ENCODE measurements at regions not wholly inside any gene's neighbourhood (a gene's known extent, or its start where the extent isn't known, plus 50 kb on each side); places are given as distances from the start of the nearest gene placed in this dataset.
"Not testable (repeated sequence)": the region's sequence is repeated elsewhere in the genome, so short reads cannot be mapped to it uniquely, and the experiment has no call there.

GRCh38 chr15:79156704-79157375, 66.3 kb upstream of the RASGRF1 start:
- Histone ChIP-seq H3K9ac (ENCODE audit: low read length) (no peak overlapping the region), H3K4me3 (ENCODE audit: insufficient read depth, low read depth, low read length) (no peak overlapping the region), H3K4me2 (ENCODE audit: low read length) (no peak overlapping the region), H3K4me1 (ENCODE audit: insufficient read depth, low read length) (no peaks in the 10 kb centered on the region), H3K79me2 (ENCODE audit: insufficient read depth, low read length) (no peaks in the 10 kb centered on the region), H3K27ac (ENCODE audit: low read depth, low read length) (no peak overlapping the region), H3K9me3 (ENCODE audit: insufficient read depth, low read depth, low read length) (no peaks in the 10 kb centered on the region), H2AFZ (ENCODE audit: low read depth, low read length) (no peak overlapping the region), H3K36me3 (ENCODE audit: insufficient read depth, low read length) (no peaks in the 10 kb centered on the region), H3K27me3 (ENCODE audit: insufficient read depth, low read length) (peaks cover 4% of the 10 kb centered on the region), H4K20me1 (ENCODE audit: insufficient read depth, low read length) (no peaks in the 10 kb centered on the region)
- Mint-ChIP-seq H3K9me3 (ENCODE audit: unreplicated experiment) (no peaks in the 10 kb centered on the region), H3K4me1 (ENCODE audit: low read depth, unreplicated experiment) (peaks cover 6% of the 10 kb centered on the region), H3K27ac (ENCODE audit: unreplicated experiment) (no peak overlapping the region), H3K4me3 (ENCODE audit: unreplicated experiment) (no peak overlapping the region), H3K27me3 (ENCODE audit: low read depth, unreplicated experiment) (peaks cover 20% of the 10 kb centered on the region), H3K36me3 (ENCODE audit: low read depth, unreplicated experiment) (no peaks in the 10 kb centered on the region)
- FAIRE-seq (no peak), DNase-seq (ENCODE audit: low read depth) (no peak)
- TF ChIP-seq CTCF (IDR thresholded peaks at IDR 0.05; ENCODE audit: insufficient read depth, low read depth, low read length) (no peak), EZH2 (IDR thresholded peaks at IDR 0.05; ENCODE audit: insufficient read depth, low read length) (no peak)

- no peak overlapping the region for H2AFZ ChIP-seq (ENCODE audit: low read depth, low read length)
- H3K79me2 ChIP-seq (ENCODE audit: insufficient read depth, low read length) = no peaks in the 10 kb centered on the region
- H3K27me3 Mint-ChIP-seq (ENCODE audit: low read depth, unreplicated experiment) = peaks cover 18% of the 10 kb centered on the region
- peaks cover 4% of the 10 kb centered on the region for H3K27me3 ChIP-seq (ENCODE audit: insufficient read depth, low read length)
- TF ChIP-seq CTCF (IDR thresholded peaks at IDR 0.05; ENCODE audit: insufficient read depth, low read depth, low read length) = no peak
- no peak for TF ChIP-seq EZH2 (IDR thresholded peaks at IDR 0.05; ENCODE audit: insufficient read depth, low read length)
- H3K4me1 ChIP-seq (ENCODE audit: insufficient read depth, low read length) = no peaks in the 10 kb centered on the region
- H3K27ac Mint-ChIP-seq (ENCODE audit: unreplicated experiment) = no peak overlapping the region
- H3K4me3 Mint-ChIP-seq (ENCODE audit: unreplicated experiment) = no peak overlapping the region
- no peaks in the 10 kb centered on the region for H4K20me1 ChIP-seq (ENCODE audit: insufficient read depth, low read length)
- no peak overlapping the region for H3K27ac ChIP-seq (ENCODE audit: low read depth, low read length)
- FAIRE-seq = no peak
- DNase-seq (ENCODE audit: low read depth) = no peak
- no peaks in the 10 kb centered on the region for H3K4me1 Mint-ChIP-seq (ENCODE audit: low read depth, unreplicated experiment)
- H3K36me3 Mint-ChIP-seq (ENCODE audit: low read depth, unreplicated experiment) = no peaks in the 10 kb centered on the region
- H3K9me3 ChIP-seq (ENCODE audit: insufficient read depth, low read depth, low read length) = no peaks in the 10 kb centered on the region
- no peak overlapping the region for H3K4me3 ChIP-seq (ENCODE audit: insufficient read depth, low read depth, low read length)
- H3K4me2 ChIP-seq (ENCODE audit: low read length) = no peak overlapping the region
- no peak overlapping the region for H3K9ac ChIP-seq (ENCODE audit: low read length)
- no peaks in the 10 kb centered on the region for H3K36me3 ChIP-seq (ENCODE audit: insufficient read depth, low read length)
- H3K9me3 Mint-ChIP-seq (ENCODE audit: unreplicated experiment) = peaks cover 2% of the 10 kb centered on the region
Observed at GRCh38 chr15:79154483-79155135, 64.0 kb upstream of the RASGRF1 start.

GRCh38 chr15:79144290-79144689, 53.7 kb upstream of the RASGRF1 start:
- not testable (repeated sequence) for H3K4me3 Mint-ChIP-seq (ENCODE audit: unreplicated experiment); FAIRE-seq; H3K36me3 Mint-ChIP-seq (ENCODE audit: low read depth, unreplicated experiment); H3K27ac Mint-ChIP-seq (ENCODE audit: unreplicated experiment); H3K9ac ChIP-seq (ENCODE audit: low read length); H3K4me2 ChIP-seq (ENCODE audit: low read length); H3K27me3 ChIP-seq (ENCODE audit: insufficient read depth, low read length); H2AFZ ChIP-seq (ENCODE audit: low read depth, low read length); H3K79me2 ChIP-seq (ENCODE audit: insufficient read depth, low read length); H3K27ac ChIP-seq (ENCODE audit: low read depth, low read length); H3K27me3 Mint-ChIP-seq (ENCODE audit: low read depth, unreplicated experiment); H4K20me1 ChIP-seq (ENCODE audit: insufficient read depth, low read length); H3K4me1 Mint-ChIP-seq (ENCODE audit: low read depth, unreplicated experiment); H3K4me3 ChIP-seq (ENCODE audit: insufficient read depth, low read depth, low read length); H3K4me1 ChIP-seq (ENCODE audit: insufficient read depth, low read length); H3K36me3 ChIP-seq (ENCODE audit: insufficient read depth, low read length); DNase-seq (ENCODE audit: low read depth); H3K9me3 ChIP-seq (ENCODE audit: insufficient read depth, low read depth, low read length)
- peaks cover 28% of the 10 kb centered on the region for H3K9me3 Mint-ChIP-seq (ENCODE audit: unreplicated experiment)

All from astrocyte (in vitro differentiated cells and primary cell).